Ishikawa (cell line): ENCODE measurements at regions not wholly inside any gene's neighbourhood (a gene's known extent, or its start where the extent isn't known, plus 50 kb on each side); places are given as distances from the start of the nearest gene placed in this dataset.
A peak's percentile ranks its signal among the peaks of the same experiment; 100 is the strongest.

Experiments used
- CEBPB ChIP-seq: IDR thresholded peaks from 2 replicates; pipeline ENCODE4 v1.6.1; 2012
- CREB1 ChIP-seq: IDR thresholded peaks from 2 replicates; pipeline ENCODE4 v1.6.1; 2012; ENCODE audit warnings: low read depth
- EGR1 ChIP-seq: IDR thresholded peaks from 2 replicates; pipeline ENCODE4 v1.6.1; 2012
- EP300 ChIP-seq: IDR thresholded peaks from 2 replicates; pipeline ENCODE4 v1.6.1; 2012; ENCODE audit warnings: borderline replicate concordance
- FOXM1 ChIP-seq: IDR thresholded peaks from 2 replicates; pipeline ENCODE4 v1.6.1; 2012; ENCODE audit warnings: low read depth, borderline replicate concordance
- MAX ChIP-seq: IDR thresholded peaks from 2 replicates; pipeline ENCODE4 v1.6.1; 2012
- NFIC ChIP-seq: IDR thresholded peaks from 2 replicates; pipeline ENCODE4 v1.6.1; 2012
- RAD21 ChIP-seq: IDR thresholded peaks from 2 replicates; pipeline ENCODE4 v1.6.1; 2012; ENCODE audit warnings: low read depth
- REST ChIP-seq: IDR thresholded peaks from 2 replicates; pipeline ENCODE4 v1.6.1; 2012; ENCODE audit warnings: low read depth, mild to moderate bottlenecking
- TAF1 ChIP-seq: IDR thresholded peaks from 2 replicates; pipeline ENCODE4 v1.6.1; 2012; ENCODE audit warnings: low read depth, mild to moderate bottlenecking
- TCF12 ChIP-seq: IDR thresholded peaks from 2 replicates; pipeline ENCODE4 v1.6.1; 2012; ENCODE audit warnings: low read depth
- TEAD4 ChIP-seq: IDR thresholded peaks from 2 replicates; pipeline ENCODE4 v1.6.1; 2012
- USF1 ChIP-seq: IDR thresholded peaks from 2 replicates; pipeline ENCODE4 v1.6.1; 2012
- YY1 ChIP-seq: IDR thresholded peaks from 2 replicates; pipeline ENCODE4 v1.6.1; 2012; ENCODE audit warnings: low read depth
- ZBTB7A ChIP-seq: IDR thresholded peaks from 2 replicates; pipeline ENCODE4 v1.6.1; 2012; ENCODE audit warnings: low read depth

DNA sequence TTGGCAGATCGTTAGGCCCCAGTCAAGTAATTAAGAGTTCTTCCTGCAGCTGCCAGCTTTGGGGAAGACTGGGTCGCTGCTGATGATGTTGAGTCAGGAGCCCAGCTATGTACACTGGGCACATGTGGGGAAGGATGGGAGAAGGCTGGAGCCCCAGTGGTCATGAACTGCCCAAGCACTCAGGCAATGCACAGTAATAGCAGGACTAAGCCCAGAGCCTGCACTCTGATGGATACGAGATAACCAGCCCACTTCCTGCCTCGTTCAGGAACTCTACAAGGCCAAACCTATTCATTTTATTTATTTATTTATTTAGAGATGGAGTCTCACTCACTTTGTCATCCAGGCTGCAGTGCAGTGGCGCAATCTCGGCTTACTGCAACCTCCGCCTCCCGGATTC lies 81.1 kb upstream of the BTG3 start:
- TF ChIP-seq CEBPB (no peak), EP300 (no peak), FOXM1 (no peak), TAF1 (no peak), NFIC (no peak), USF1 (no peak)

DNA sequence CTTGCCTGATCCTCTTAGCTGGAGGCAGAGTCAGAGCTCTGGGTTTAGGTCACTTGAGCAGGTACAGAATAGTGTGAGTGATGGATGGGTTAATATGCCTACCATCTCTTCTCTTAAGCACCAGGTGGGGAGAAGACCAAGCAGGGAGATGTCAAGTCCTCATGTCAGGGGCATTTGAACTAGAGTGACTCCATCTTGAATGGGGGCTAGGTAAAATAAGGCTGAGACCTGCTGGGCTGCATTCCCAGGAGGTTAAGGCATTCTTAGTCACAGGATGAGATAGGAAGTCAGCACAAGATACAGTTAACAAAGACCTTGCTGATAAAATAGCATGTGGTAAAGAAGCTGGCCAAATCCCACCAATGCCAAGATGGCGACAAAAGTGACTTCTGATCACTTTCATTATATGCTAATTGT lies 77.4 kb upstream of the BTG3 start:
- TF ChIP-seq TCF12 (no peak), ZBTB7A (no peak), CEBPB (no peak), CREB1 (no peak), USF1 (no peak)

DNA sequence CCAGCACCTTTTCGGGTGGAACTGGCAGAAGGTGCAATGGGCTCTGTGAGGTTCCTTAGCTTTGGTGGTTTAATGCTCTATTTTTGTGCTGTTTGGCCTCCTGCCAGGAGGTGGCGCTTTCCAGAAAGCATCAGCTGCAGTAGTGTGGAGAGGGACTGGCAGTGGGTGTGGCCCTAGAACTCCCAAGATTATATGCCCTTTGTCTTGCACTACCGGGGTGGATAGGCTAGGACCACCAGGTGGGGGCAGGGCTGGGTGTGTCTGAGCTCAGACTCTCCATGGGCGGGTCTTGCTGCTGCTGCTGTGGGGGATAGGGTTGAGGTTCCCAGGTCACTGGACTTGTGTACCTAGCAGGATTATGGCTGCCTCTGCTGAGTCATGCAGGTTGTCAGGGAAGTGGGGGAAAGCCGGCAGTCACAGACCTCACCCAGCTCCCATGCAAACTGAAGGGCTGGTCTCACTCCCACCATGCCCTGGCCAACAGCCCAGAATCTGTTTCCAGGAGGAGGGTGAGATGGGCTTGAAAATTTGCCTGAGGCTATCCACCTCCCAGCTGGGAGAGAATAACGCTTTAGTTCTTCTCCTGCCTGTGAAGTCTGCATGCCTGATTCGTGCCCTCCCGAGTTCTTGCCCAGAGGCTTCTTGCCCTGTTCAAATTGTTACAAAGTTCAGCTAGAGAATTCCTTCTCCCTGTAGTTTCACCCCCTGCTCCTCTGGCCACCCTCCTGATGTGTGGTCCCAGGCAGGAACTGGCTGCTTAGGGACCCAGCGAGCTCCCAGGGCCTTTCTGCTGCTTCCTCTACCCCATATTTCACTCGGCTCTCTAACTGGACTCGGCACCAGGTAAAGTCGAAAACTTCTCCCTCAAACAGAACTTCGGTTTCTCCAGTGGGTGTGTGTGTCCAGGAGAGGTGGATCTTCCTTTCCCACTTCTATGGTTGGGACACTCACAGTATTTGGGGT lies 76.5 kb upstream of the BTG3 start:
- no peak for TF ChIP-seq FOXM1
- TF ChIP-seq MAX: no peak
- TF ChIP-seq CREB1: no peak
- no peak for TF ChIP-seq TAF1
- no peak for TF ChIP-seq YY1

GRCh38 chr21:17682924-17683323 lies 70.2 kb upstream of the BTG3 start:
- TF ChIP-seq RAD21 (no peak), CEBPB (no peak), NFIC (no peak), USF1 (no peak), TAF1 (no peak), EP300 (no peak), ZBTB7A (no peak), TEAD4 (no peak), MAX (no peak), REST (no peak), TCF12 (no peak), YY1 (no peak), EGR1 (no peak), FOXM1 (no peak), CREB1 (no peak)

- TF ChIP-seq USF1: no peak
- TF ChIP-seq RAD21: peak; percentile 91
These were observed 66.4 kb upstream of the BTG3 start for GRCh38 chr21:17679002-17679600.

GRCh38 chr21:17674106-17674505 lies 61.4 kb upstream of the BTG3 start:
- TF ChIP-seq USF1 (no peak), REST (no peak), FOXM1 (no peak), YY1 (no peak), ZBTB7A (no peak), TCF12 (no peak)
